ENCODE measurements at regions not wholly inside any gene's neighbourhood (a gene's known extent, or its start where the extent isn't known, plus 50 kb on each side); places are given as distances from the start of the nearest gene placed in this dataset.
"Not testable (repeated sequence)": the region's sequence is repeated elsewhere in the genome, so short reads cannot be mapped to it uniquely, and the experiment has no call there.

DNA sequence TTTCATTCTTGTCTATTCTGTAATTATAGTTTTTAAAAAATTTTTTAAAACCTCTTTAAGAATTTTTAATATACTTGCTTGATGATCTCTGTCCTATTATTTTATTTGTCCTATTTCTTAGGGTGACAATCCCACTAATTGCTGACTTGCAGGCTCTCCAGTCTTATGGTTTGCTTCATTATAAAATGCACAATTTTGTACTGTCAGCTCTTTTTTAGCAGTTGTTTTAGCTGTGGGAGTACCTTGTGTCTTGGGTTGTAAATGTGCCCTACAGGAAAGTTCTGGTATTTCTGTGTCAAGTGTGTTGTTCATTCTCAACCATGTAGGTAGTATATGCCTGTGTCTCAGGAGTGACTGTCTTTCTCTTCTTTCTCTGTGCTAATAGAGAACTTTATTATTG lies 118.2 kb upstream of the IL15 start:
- DNase-seq (ENCODE audit: low read depth in 2 of 2, low spot score in 1 of 2): no peak

DNA sequence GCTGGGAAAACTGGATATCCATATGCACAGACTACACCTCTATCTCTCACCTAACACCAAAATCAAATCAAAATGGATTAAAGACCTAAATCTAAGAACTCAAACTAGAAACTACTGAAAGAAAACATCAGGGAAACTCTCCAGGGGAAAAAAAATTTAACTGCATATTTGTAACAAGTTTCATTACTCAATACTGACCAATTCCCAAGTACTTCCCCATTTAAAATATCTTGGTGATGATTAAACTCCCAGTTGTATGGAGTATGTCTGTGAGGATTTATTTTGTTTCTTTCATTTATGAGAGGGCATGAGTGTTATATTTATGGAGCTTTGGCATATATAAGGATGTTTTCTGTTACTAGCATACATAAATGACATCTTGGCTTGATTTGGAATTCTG lies 112.3 kb upstream of the IL15 start:
- DNase-seq (ENCODE audit: low read depth in 2 of 2, low spot score in 1 of 2): no peak

GRCh38 chr4:141524841-141525240 lies 111.5 kb upstream of the IL15 start:
- no peak for DNase-seq (ENCODE audit: low read depth in 2 of 2, low spot score in 1 of 2)

DNA sequence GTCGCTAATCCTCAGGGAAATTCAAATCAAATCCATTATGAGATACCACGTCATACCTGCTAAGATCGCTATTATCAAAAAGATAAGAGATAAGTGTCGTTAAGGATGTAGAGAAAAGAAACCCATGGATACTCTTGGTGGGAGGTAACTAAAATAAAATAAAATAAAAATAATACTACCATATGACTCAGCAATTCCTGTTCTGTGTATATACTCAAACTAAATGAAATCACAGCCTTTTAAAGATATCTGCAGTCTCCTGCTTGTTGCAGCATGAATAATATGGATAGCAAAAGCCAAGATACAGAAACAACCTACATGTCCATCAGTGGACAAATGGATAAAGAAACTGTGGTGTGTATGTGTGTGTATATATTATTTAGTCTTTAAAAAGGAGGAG lies 105.8 kb upstream of the IL15 start:
- DNase-seq (ENCODE audit: low read depth in 2 of 2, low spot score in 1 of 2): no peak

GRCh38 chr4:141534985-141535384 lies 101.4 kb upstream of the IL15 start:
- DNase-seq (ENCODE audit: low read depth in 2 of 2, low spot score in 1 of 2): no peak

GRCh38 chr4:141538001-141538400 lies 98.4 kb upstream of the IL15 start:
- no peak for DNase-seq (ENCODE audit: low read depth in 2 of 2, low spot score in 1 of 2)

GRCh38 chr4:141540643-141541042 lies 95.7 kb upstream of the IL15 start:
- no peak for DNase-seq (ENCODE audit: low read depth in 2 of 2, low spot score in 1 of 2)

DNA sequence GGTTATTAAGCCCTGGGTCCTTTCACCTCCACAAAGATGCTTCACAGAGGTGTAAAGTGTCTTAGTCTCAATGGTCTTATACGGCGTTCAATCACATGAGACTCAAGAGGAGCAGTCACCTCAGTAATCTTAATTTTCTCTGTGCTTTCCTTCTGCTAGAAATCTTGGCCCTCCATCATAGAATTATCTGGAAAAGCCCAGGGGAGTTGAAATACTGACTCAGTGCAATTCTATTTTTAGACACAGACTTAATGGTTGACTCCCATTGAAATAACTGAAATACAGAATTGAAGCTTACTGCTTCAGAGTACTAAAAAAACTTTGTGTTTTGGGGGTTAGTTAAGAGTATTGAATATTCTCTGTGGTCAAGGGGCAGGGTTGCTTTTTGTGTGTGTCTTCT lies 94.5 kb upstream of the IL15 start:
- no peak for DNase-seq (ENCODE audit: low read depth in 2 of 2, low spot score in 1 of 2)

DNA sequence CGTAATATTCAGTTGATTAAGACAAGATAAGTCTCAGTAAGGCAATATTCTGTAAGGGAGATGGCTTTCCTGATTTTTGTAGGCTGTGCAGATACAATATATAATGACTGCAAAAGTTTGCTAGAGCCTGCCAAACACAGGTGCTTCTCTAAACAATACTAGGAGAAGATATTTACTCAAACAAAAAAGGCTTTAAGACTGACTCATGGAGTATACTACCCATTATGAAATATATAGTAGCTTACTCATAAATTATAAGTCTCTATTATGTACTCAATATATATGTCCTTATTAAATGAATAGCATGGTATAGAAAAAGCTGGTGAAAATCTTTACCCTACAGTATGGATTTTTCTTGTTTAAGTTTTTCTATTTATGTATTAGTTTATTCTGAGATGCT lies 93.2 kb upstream of the IL15 start:
- DNase-seq (ENCODE audit: low read depth in 2 of 2, low spot score in 1 of 2): no peak

GRCh38 chr4:141543706-141544105 lies 92.7 kb upstream of the IL15 start:
- DNase-seq (ENCODE audit: low read depth in 2 of 2, low spot score in 1 of 2): no peak

DNA sequence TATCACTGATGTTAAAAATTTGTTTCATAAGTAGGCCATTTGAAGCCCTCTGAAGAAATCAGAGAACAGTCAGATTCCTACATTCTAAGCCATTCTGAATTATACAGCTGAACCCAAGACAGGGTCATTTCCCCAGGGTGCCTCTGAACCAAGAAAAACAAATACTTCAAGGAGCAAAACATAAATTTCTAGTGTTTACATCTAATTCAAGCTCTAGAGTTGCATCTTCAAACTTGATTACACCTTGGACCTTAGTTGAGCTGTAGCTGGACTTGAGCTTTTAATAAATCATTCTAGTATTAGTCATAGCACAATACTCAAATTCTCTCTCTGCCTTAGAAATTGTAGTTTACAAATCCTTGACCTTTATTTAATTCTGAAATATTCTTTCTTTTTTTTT lies 87.6 kb upstream of the IL15 start:
- no peak for DNase-seq (ENCODE audit: low read depth in 2 of 2, low spot score in 1 of 2)

- no peak for DNase-seq (ENCODE audit: low read depth in 2 of 2, low spot score in 1 of 2)
Measured at GRCh38 chr4:141560056-141560455, 76.3 kb upstream of the IL15 start.

- no peak for DNase-seq (ENCODE audit: low read depth in 2 of 2, low spot score in 1 of 2)
Measured at GRCh38 chr4:141562649-141563048, 73.7 kb upstream of the IL15 start.

- no peak for DNase-seq (ENCODE audit: low read depth in 2 of 2, low spot score in 1 of 2)
Measured at GRCh38 chr4:141563723-141564122, 72.7 kb upstream of the IL15 start.

DNA sequence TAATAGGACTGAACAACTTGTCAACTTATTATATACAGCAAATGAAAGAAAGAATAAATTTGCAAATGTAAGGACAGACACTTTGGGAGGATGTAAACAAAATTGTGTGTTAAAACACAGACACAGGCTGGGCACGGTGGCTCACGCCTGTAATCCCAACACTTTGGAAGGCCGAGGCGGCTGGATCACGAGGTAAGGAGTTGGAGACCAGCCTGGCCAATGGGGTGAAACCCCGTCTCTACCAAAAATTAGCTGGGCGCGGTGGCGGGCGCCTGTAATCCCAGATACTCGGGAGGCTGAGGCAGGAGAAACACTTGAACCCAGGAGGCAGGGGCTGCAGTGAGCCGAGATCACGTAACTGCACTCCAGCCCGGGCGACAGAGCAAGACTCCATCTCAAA lies 71.4 kb upstream of the IL15 start:
- DNase-seq (ENCODE audit: low read depth in 2 of 2, low spot score in 1 of 2): not testable (repeated sequence)

DNA sequence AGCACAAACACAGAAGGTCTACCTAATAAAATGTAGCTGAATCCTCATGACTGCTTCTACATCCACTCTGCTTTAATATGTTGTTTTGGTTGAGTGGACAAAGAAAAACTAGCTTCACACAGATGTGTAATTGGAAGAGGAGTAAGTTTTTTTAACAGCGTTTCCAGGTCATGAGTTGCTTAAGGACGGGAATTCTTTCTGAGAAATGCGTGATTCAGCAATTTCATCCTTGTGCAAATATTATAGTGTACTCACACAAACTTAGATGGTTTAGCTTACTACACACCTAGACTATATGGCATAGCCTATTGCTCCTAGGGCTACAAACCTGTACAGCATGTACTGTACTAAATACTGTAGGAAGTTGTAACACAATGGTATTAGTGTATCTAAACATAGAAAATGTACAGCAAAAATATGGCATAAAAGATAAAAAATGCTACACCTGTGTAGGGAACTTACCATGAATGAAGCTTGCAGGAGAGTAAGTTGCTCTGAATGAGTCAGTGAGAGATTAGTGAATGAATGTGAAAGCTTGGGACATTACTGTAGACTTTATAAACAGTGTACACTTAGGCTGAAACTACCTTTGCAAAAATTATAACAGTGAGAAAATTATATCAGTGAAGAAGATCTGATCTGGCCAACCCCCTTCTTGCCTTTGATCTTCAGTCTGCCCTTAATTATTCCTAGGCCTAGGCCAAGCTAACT lies 70.8 kb upstream of the IL15 start:
- DNase-seq (ENCODE audit: low read depth in 2 of 2, low spot score in 1 of 2): no peak

GRCh38 chr4:141567326-141567915 lies 69.0 kb upstream of the IL15 start:
- no peak for DNase-seq (ENCODE audit: low read depth in 2 of 2, low spot score in 1 of 2)

- no peak for DNase-seq (ENCODE audit: low read depth in 2 of 2, low spot score in 1 of 2)
Measured at GRCh38 chr4:141569141-141569540, 67.2 kb upstream of the IL15 start.

DNA sequence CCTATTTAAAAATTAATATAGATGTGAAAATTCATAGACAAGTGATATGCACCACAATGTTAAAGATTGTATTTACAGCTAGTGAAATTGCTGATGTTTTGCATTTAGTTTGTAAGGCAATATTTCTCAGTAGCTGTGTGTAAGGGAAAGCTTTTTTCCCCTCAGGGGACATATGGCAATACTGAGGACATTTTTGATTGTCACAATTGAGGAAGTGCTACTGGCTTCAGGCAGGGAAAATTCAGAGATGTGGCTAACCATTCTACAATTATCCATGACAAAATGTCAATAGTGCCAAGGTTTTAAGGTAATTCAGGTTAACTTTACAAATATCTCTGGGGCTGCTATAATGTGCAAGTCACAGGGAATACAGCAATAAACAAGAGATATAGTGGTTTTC lies 66.1 kb upstream of the IL15 start:
- DNase-seq (ENCODE audit: low read depth in 2 of 2, low spot score in 1 of 2): no peak

GRCh38 chr4:141571362-141571761 lies 65.0 kb upstream of the IL15 start:
- no peak for DNase-seq (ENCODE audit: low read depth in 2 of 2, low spot score in 1 of 2)

DNA sequence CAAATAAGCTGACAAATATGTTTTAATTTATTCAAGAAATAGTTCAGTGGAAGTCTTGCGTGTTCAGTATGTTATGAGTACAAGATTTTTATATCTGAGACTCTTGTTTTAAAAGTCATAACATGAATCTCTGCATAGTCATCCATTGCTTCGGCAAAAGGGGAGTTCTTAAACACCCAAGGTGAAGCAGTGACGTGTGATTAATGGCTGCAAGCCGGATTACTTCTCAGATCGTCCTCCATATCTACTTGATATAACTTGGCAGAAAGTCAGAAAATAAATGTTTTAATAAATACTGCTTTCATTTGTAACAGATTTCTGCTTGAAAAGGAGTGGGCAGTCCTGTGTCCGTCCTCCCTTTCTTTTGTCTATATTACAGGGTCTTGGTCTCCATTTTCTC lies 64.6 kb upstream of the IL15 start:
- no peak for DNase-seq (ENCODE audit: low read depth in 2 of 2, low spot score in 1 of 2)

DNA sequence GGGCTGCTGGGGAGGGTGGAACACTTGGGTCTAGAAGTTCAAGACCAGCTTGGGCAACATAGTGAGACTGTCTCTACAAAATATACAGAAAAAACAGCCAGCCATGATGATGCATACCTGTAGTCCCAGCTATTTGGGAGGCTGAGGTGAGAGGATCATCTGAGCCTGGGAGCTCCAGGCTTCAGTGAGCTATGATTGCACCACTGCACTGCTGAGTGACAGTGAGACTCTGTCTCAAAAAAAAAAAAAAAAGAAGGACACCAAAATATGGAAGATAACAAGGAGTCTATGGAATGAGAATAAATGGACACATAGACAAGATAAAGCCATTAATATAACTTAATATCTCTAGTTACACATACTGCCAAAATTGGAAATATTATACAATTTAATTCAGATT lies 62.7 kb upstream of the IL15 start:
- no peak for DNase-seq (ENCODE audit: low read depth in 2 of 2, low spot score in 1 of 2)

- DNase-seq (ENCODE audit: low read depth in 2 of 2, low spot score in 1 of 2): no peak
Measured at GRCh38 chr4:141575884-141576283, 60.5 kb upstream of the IL15 start.

Measured in stimulated activated CD8-positive, alpha-beta memory T cell treated with anti-CD3 and anti-CD28 coated beads, Interleukin-4, amount 100 ng/mL, for 1 hour (primary cell).